Activated T-cell treated with anti-CD3 and anti-CD28 coated beads for 24 hours (primary cell): ENCODE measurements at regions not wholly inside any gene's neighbourhood (a gene's known extent, or its start where the extent isn't known, plus 50 kb on each side); places are given as distances from the start of the nearest gene placed in this dataset.

Source experiments
- DNase-seq: peaks from one replicate; pipeline ENCODE4 v3.0.0-alpha.2; 2020; ENCODE audit warnings: low read depth

DNA sequence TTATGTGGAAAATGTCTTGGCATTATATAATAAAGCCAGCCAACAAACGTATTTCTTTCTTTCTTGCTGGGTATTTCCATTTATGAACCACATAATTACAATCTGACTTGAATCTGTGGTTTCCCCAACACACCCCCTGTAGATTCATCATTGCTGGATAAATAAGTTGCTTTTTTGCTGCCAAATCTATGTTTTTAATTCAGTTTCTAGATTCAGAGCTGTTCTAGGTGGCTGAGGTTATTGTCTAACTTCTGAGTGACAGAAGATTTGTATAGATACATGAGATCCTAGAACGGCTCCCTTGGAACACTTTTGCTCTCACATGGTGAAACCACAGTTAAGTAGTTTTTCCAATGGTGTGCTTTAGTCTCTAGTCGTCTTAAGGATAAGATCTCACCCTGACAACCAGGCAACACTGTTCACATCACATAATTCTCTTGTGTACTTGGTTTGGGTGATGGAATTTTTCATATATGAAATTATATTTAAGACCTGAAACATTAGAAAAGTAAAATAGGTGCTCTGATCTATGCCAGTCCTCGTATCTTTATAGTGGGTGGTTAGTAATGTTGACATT lies 239.1 kb downstream of the KLF12 start:
- DNase-seq, result no peak

DNA sequence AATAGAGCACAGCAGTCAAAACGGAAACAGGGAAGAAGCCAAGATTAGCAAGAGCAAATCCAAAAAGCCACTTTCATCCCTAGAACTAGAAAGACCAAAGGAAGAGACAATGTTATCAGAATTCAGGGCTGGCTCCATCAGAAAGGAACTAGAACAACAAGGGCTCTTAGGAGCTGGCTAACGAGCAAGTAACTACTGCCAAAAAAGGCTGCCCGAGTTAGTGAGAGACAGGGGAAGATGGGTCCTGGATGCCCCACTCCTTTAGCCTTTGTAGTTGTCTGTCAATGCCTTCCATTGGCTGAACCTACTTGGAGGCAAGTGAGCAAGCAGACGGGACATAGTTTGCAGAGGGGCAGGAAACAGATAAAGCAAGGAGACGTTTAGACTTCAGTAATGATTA lies 240.4 kb downstream of the KLF12 start:
- no peak for DNase-seq

- DNase-seq, result no peak
These were observed 242.4 kb downstream of the KLF12 start for GRCh38 chr13:73891805-73892204.

DNA sequence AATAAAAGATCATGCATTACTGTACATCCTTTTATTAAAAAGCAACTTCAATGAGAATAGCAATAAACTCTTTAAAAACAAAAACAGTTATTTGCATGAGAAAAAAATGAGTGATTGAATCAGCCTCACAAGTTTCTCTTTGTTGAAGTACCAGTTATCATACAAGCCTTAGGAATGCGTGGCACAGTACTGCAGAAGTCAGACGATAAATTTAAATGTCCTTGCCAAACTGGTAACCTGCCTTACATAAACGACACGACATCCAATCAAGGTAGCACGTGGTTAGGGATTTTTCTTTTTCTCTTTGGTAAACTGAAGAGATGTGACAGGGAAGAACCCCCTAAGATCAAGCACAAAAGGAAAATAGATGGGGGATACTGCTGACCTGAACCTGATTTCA lies 251.0 kb downstream of the KLF12 start:
- DNase-seq, result no peak

- no peak for DNase-seq
These were observed 253.8 kb downstream of the KLF12 start for GRCh38 chr13:73880365-73880764.

DNA sequence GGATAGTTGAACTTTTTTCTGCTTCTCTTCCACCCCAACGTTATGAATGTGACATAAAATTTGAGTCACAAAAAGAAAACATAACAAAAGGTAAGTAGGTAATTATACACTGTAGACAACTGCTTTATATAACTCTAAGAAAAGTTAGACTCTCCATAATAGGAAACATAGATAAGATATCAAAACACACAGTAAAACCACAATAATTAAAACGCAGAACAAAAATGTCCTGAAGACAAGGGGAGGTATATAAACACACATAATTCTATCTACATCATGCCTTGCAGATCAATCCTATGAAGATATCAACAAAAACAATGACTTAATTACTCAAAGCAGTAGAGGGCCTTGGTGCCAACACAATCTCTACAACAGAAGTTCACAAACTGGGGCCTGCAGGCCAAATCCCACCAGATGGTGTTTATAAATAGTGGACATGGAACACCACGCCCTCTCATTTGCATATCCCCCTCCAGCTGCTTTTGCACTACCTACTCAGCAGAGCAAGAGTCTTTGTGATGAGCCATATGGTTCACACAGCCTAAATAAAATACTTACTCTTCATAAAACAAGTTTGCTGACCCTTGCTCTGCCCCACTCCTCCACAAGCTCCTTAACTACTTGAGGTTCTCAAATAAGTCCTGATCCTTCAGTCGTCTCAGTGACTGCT lies 254.7 kb downstream of the KLF12 start:
- DNase-seq, result no peak

GRCh38 chr13:73877399-73877798 lies 256.8 kb downstream of the KLF12 start:
- no peak for DNase-seq

GRCh38 chr13:73876323-73876722 lies 257.9 kb downstream of the KLF12 start:
- DNase-seq, result no peak

DNA sequence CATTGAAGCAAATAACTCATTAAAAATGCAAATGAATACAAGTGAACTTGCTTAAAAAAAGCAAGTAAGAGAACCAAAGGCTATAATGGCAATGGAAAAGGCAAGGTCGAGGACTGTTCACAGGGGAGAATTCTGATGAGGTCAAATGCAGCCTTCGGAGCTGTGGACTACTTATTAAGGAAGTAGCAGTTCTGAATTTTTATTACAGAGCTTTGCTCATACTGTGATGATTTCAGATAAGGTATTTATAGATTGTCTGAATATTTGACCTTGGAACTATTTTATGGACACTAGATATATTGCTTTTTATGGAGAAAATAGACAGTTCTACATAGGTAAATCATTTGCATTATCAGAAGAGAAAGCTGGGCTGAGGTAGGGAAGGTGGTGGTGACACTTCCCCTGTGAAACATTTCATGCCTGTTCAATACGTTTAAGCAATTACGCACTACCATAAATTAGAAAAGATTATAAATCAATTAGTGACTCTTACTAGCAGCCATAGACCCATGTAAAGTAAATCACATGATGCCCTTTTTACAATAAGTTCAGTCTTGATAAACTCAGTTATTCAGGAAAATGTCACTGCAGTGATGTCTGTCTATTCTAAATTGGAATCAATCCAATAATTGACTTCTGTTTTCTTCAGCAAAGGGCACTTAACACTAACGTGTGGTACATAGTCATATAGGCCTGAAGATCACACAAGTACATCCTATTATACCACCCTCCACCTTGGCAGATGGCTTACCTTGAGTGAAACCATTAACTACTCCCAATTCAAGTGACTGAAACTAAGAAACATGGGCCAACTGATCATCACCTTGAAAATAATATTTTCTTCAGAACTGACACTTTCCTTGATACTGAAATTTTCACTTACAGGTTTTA lies 260.0 kb downstream of the KLF12 start:
- DNase-seq, result no peak

DNA sequence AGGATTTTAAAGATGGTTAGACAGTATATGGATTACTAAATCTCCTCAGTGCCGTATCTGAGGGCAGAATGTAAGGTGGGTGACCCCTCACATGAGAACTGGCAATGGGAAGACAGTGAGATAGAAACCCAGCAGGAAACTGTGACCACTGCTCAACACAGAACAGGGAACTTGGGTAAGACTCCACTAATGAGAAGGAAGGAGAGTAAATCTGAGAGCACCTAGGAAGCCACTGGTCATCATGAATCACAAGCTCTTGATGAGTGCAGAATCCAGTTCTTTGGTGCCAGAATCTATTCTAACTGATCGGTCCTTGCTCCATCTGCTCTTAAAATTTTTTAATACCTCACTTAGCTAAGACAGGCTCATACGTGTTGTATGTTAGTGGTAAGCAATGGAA lies 261.8 kb downstream of the KLF12 start:
- DNase-seq, result no peak

DNA sequence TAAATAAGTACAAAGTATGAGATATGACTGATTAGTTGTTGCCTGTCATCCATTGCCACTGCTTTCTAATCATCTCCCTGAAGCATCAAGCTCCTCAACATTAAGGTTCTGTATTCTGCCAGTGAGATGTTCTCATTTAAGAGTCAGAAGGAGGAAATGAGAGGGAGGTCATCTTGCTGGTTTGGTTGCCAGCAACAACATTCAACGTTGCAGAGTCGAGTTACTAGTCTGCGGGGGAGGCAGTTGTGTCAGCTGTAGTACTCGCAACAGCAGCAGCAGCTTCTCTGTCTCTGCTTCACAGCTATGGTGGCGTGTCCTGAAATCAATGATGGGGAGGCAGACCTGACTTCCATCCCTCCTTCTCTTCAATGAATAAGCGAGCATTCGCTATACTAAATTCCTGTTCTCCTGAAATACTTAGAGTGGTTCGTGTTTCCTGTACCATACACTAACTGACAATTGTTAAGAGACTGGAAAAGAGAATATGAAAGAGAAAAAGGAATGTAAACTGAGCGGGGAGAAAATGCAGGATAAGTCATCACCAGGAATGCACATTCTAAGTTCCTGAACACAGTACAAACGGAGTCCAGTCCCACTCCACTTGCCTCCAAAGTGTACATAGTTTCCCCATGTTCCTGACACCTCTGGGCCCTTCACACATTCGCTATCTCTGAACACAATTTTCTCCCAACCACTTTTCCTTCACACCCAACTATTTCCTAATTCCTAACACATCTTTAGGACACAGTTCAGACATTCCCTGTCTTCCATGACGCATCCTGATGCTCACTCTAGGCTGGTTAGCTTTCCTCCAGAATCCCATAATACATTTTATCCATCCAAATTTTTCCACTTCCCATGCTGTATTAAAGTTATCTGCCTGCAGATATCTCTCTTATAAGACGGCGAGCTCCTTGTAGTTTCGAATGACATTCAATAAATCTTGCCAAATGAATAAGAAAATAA lies 263.0 kb downstream of the KLF12 start:
- DNase-seq, result no peak

GRCh38 chr13:73870036-73870741 lies 264.0 kb downstream of the KLF12 start:
- no peak for DNase-seq

- DNase-seq, result no peak
These were observed 269.2 kb downstream of the KLF12 start for GRCh38 chr13:73865027-73865426.

DNA sequence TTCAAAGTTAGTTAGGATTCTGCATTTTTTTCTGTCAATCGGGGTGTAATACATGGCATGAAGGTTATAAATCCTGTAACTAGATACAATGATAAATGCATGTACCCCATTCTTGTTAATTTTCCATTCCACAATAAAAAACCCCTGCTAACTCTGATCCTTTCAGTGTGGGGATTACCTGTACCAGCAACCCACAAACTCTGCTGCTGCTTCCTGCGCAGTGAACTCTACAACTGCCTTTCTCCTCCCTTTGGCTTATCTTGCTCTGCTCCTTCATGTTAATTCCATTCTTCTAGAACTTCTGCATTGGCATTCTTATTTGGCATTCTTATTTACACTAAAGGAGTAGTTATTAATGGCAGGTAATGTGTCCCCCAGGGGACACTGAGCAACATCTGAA lies 273.1 kb downstream of the KLF12 start:
- no peak for DNase-seq

DNA sequence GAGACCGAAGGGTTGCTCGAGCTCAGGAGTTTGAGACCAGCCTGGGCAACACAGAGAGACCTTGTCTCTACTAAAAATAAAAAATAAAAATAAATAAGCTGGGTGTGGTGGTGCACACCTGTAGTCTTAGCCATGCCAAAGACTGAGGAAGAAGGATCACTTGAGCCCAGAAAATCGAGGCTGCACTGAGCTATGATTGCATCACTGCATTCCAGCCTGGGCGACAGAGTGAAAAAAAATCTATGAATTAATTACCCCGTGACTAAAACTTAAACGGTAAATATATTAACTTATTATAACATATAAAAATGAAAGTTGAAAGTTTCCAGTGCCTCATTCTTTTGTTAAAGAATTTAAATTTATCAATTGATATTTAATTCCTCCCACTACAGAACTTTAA lies 273.7 kb downstream of the KLF12 start:
- no peak for DNase-seq

DNA sequence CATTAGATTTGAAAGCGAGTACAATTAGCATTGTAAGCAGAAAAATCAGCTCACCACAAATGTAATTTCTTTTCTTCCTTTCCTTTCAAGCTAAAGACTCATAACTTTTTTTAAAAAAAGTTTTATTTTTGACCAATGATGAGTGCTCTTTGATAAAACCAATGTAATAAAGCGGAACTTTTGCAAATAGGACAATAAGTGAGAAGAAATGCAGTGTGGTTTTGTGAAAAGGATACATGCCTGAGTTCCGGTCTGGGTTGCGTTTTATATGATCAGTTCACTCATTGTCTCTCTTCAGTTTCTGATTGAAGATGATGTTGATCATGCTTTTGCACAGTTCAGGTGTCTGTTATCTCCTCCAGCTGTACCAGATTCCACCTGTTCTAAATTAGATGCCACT lies 274.4 kb downstream of the KLF12 start:
- DNase-seq, result no peak

- DNase-seq, result no peak
These were observed 277.1 kb downstream of the KLF12 start for GRCh38 chr13:73857106-73857505.

DNA sequence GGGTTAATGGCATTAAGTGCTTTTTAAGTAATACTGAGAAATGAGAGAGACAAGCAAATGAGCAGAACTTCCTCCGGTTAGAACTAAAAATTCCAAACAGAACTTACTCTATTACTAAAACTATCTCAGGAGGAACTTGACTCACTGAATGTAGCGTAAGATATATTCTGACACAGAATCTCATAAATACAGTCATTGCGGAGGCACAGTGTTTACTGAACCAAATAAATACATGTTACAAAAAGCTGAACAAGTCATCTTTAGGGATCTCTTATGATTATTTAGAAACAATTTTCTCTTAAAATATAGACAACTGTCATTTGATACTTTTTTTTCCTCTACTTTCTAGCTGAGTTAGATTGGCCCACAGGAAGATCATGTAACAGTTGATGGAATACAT lies 283.1 kb downstream of the KLF12 start:
- DNase-seq, result no peak

- DNase-seq, result no peak
These were observed 283.9 kb downstream of the KLF12 start for GRCh38 chr13:73850104-73850873.

- no peak for DNase-seq
These were observed 284.9 kb downstream of the KLF12 start for GRCh38 chr13:73849292-73849691.

- DNase-seq, result no peak
These were observed 289.2 kb downstream of the KLF12 start for GRCh38 chr13:73844986-73845385.
